ENCODE measurements at regions not wholly inside any gene's neighbourhood (a gene's known extent, or its start where the extent isn't known, plus 50 kb on each side); places are given as distances from the start of the nearest gene placed in this dataset.

DNA sequence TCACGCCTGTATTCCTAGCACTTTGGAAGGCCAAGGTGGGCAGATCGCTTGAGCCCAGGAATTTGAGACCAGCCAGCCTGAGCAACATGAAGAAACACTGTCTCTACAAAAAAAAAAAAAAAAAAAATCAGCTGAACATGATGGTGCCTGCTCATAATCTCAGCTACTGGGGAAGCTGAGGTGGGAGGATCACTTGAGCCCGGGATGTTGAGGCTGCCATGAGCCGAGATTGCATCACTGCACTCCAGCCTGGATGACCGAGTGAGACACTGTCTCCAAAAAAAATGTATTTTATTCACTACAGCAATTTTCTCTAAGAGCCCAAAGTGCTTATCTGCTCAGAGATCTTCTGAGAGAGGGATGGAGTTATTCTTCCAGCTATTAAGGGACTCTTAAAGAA, 215.8 kb upstream of the PPP3CA start:
- no peak for DNase-seq

DNA sequence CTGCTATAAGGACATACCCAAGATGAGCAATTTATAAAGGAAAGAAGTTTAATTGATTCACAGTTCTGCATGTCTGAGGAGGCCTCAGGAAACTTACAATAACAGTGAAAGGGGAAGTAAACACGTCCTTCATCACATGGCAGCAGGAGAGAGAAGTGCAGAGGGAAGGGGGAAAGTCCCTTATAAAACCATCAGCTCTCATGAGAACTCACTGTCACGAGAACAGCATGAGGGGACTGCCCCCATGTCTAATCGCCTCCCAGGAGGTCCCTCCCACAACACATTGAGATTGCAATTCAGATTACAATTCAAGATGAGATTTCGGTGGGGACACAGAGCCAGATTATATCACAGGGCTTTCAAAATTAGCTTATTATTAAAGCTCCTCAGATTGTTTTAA, 209.5 kb upstream of the PPP3CA start:
- DNase-seq: no peak

DNA sequence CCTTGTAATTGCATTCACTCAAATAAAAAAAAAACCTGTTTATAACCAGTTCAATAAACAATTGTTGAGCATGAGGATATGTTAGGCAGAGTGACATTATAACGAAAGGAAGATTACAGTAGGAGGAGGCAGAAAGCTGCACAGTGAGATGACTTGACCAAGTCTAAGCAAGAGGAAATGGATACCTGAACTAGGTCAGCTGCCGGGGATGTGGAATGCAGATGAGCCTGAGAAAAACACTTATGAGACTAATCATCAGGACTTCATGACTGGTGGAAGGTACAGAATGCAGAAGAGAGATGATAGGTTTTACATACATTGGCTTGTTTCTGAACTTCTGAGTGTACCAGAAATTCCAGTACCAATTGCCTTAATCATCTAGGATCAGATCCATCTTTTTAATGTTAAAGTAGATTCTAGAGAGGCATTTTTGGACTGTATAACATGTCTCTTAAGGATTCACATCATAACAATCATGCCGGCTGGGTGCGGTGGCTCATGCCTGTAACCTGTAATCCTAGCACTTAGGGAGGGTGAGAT, 208.1 kb upstream of the PPP3CA start:
- no peak for DNase-seq

DNA sequence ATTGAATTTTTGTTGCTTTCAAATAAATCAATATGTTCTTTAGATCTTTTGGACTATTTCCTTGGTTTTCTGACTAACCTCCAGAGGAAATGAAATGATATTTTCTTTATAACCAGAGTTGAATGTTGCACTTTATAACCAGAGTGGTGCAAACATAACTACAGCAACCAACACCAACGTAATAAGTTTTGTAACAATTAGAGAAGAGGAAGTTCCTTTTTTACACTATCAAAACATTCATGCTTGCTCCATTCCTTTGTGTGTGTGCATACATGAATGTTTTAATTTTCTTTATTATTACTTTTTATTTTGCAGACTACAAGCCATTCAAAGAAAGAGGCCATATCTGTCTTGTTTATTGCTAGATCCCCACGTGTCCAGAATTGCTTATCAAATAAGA, 193.0 kb upstream of the PPP3CA start:
- DNase-seq: peak; percentile 86 to 87

DNA sequence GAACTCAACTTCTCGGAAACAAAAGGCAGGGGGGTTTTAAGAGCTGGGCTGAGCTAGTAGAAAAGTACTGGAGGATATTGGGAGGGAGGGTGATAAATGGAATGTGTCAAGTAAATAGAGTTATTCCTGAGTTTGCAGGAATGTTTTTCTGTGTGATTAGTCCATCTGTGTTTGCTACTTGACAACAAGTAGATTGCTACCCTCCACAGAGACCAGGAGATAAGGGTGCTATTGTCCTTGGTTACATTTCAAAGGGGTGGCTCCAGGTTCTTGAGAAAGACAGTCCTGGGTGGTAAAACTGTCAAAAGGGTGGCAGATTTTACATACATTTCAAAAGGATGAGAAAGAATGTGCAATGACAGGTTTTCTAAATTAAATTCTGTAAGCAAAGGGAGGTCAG, 181.2 kb upstream of the PPP3CA start:
- DNase-seq: no peak

DNA sequence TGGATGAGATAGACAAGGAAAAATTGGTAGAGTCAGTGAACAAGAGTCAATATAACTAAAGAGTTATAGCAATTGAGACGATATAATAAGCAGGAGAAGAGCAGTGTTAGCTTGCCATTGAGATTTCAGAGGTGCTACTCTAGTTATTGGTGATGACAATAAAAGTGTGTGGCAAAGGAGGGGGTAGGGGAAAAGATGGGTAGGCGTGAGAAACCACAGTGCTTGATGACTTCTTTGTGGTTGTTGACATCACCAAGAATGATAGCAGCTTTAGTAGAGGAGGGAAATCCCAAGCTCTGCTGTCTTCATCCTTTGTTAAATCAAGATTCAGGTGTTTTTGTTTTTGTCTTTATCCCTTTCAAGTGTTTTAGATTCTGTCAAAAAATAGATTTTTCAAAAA, 179.9 kb upstream of the PPP3CA start:
- DNase-seq: no peak

DNA sequence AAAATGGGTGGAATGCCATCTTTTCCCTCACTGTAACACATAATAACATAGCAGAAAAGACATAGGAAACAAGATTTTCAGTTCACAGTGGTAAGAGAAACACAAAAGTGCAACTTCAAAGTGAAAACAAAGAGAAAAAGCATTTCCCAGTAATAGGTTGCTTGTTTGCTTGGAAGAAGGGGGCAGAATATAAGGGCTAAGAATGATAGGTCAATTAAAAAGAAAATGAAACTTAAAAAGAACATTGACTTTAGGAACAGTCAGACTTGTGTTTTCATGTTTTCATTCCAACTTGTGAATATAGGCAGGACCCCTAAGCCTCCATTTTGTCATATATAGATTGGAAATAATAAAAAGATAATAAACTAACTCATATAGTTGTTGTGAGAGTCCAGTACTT, 168.2 kb upstream of the PPP3CA start:
- no peak for DNase-seq

DNA sequence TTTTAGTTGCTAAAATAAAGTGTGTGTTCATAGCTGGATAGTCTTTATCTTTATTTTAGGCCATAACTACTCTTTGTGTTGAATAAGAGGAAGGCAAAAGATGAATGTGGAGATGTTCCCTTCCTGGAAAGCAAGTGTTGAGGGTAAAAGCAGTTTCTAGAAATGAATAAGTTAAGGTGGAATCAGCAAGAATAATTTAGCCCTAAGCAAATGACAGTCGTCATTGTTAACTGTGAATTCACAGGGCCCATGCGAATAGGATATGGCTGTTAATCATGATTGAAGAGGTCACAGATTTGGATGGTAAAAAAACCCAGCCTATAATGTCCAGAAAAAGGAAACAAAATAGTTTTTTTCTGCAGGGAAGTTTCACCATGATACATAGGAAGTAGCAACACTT, 167.8 kb upstream of the PPP3CA start:
- DNase-seq: no peak

DNA sequence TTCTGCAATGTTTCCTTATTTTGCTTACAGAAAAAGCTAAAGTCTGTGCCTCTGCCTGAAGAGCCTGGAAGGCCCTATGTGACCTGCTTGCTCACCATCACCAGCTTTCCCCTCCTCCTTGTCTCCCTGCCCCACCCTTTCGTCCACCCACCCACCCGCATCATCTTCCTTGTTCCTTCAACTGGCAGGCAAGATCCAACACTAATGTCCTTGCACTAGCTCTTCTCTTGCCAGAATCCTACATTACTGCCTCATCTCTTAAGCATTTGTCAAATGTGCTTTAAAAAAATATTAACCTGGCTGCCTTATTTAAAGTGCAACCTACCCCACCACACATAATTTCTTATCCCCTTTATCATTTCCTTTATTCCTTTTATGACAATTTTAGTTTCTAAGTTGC, 165.1 kb upstream of the PPP3CA start:
- DNase-seq: no peak

DNA sequence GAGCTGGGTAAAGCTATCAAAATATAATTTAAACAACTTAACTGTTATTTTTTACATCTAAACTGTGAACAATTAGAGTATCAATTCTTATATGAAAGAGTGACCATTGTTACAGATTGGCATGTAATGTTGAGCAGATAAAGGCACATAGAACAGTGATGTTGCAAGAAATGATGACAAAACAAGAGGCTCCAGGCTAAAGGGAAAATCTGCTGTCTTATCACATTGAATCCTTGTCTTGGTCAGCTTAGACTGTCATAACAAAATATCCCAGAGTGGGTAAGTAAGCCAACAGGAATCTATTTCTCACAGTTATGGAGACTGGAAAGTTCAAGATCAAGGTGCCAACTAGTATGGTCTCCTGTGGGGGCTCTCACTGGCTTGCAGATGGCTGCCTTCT, 154.1 kb upstream of the PPP3CA start:
- DNase-seq: no peak

DNA sequence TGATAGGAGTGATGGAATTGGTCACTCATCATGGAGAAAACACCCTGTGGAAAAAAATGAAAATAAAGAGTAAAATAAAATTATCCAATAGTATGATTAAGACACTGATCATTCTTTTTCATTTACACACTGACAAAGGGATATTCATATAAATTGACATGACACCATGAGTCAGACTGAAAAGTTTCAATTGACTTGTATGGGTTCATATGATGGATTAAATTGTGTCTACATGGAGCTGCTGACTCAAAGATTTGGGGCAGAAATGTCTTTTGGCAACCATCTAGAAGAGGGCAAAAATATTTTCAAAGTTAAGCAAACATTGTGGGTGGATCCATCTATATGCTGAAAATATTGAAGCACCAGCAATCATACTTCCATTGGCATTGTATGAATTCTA, 153.4 kb upstream of the PPP3CA start:
- DNase-seq: no peak

DNA sequence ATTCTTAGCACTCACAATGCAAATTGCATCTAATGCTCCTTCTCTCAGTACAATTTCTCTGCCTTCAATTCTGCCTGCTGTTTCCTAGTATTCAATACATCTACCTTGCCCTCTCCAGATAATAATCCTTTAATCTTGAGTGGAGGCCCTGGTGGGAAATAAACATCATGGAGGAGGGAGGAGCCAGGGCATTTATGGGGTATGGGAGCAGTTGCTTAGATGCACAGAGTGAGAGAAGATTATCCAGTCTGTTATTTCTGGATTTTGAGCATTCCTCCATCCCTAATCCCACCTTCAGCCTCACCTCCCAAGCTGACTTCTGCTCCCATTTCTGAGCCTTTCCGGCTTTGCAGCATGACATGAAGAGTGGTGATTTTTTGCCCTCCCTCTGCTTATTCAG, 127.9 kb upstream of the PPP3CA start:
- DNase-seq: no peak

DNA sequence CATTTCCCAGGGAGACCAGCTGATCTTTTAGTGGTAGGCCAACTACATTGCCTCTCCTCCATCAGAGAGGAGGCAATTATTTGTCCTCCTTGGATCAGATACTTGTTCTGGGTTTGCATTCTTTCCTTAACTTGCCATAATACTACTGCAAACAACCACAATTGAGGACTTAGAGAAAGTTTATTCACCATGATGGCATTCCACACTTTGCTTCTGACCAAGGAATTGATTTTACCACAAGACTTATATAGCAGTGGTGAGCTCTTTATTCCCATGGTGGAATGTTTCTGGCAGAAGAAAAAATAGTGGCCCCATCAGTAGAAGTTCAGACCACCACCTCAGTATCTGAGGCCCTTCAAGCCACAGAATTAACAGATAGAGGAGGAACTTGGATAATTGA, 123.9 kb upstream of the PPP3CA start:
- no peak for DNase-seq

DNA sequence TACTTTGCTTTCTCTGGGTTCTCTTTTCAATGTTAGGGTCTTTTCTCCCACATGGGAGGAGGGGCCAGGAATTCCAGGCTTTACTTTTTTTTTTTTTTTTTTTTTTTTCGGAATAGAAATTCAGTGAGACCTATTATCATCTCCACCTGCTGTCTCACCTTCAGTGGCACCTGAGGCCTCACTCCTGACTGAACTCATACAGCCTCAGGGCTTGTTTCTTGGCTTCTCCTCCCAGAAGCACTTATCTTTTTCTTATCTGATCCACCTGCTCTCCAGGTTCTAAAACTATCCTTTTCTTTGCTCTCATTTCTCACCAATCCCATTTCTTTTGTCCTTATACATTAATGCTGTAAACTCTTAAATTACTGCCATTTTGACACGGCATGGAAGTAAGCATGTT, 117.3 kb upstream of the PPP3CA start:
- no peak for DNase-seq

DNA sequence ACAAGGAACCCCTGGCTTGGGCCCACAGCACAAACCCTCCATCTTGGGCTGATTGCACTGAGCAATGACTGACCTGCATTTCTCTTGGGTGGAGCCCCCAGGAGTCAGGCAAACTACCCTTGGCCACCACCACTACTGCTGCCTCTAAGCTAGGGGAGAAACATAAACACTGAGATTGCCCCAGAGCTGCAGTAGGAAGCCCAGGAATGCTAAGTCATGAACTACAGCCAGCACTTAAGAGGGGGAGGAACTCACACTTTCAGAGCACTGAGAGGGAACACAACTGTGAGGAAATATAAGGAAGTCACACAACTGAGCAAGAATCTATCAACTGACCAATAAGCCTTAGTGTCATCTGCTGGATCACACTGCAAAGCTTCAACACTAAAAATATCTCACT, 111.6 kb upstream of the PPP3CA start:
- DNase-seq: peak; percentile 80 to 84

DNA sequence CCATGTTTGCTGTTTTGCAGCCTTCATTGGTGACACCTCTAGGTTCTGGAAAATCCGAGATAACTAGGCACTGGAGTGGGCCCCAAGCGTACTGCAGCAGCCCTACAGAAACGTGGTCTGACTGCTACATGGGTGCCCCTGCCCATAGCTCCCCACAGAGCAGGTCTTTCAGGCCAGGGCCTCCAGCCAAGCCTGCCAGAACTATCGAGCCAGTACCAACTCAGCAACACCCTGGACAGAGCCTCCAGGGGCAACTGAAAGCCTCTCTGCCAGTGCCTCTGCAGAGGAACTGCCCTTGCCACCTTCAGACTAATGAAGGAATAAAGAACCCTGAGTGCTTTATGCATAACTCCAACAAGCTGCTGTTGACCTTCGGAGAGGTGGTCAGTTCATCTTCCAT, 111.1 kb upstream of the PPP3CA start:
- DNase-seq: no peak

DNA sequence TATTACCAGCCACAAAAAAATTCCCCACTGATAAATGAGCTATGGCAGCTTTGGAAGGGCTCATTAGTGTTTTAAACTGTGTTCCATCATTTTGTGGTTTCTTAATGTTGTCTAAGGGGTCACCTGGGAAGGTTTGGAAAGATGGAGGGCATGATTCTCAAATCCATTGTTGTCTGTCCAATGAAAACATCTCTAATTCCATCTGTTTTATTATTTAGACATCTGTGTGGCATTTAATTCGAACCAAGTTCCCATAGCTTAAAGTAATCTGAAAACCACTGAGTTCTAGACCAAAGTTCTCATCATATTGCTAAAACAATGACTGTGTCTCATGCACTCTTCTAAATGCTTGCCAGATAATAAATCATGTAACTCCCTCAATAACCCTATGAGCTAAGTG, 103.8 kb upstream of the PPP3CA start:
- no peak for DNase-seq

DNA sequence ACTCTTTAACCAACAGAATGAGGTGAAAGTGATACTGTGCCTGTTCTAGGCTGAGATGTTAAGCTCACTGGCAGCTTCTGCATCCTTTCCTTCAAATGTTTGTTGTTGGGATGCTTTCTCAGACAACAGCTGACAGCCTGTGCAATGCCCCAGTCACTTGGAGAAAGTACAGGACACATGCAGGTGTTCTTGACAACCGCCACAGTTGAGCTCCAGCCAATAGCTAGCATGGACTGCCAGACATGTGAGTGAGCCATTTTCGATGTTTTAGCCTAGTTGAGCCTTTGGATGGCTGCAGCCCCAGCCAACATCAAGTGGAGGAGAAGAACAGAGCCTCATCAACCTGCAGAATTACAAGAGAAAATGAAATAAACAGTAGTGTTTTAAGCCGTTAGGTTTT, 94.1 kb upstream of the PPP3CA start:
- DNase-seq: no peak

DNA sequence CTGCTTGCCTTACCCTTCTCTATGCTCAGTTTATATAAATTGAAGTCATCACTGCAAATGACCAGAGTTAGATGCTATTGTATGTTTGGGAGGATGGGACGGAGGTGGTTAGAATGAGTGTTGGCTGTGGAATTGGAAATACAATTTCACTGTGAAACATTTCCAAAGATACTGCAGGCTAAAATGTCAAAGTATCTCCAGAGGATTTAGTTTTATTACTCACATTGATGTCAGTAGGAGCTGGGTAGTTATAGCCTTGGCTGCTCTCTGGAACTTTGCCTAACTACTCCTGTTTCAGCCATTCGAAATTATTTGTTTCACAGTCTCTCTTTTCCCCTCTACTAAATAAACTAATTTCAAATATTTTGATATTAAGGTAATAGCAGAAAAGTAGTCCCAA, 92.6 kb upstream of the PPP3CA start:
- DNase-seq: no peak

DNA sequence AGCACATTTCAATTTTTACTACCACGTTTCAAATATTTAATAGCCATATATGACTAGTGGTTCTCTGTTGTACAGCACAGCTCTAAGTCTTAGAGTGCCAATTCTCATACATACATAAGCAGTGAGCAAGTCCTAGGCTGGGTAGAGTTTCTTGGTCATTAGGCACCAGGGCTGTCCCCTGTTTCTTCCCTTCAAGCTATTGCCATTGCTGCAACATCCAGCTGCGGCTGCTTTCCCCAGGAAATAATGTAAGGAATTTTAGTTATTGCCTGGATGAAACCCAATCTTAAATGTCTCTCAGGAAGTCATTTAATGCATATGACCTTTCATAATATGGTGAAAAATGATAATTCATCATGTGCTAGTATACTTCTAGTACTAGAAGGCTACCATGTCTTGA, 74.1 kb upstream of the PPP3CA start:
- DNase-seq: no peak

DNA sequence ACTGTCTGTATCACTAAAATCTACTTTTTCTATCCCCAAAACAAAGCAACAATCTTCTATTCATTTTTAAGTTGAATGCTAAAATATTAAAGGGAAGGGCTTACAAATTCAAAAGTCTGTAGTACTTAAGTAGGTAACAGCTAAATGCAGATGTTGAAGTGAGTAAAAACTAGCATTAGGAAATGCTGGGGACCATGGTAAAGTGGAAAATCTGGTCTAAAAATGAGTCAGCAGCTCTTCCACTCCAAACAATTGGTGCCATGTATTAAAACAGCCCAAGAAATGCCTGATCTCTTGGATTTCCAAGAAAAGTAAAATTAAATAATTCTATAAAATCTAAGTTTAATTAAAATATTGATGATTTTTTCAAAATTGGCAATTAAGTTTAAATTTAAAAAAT, 73.3 kb upstream of the PPP3CA start:
- no peak for DNase-seq

DNA sequence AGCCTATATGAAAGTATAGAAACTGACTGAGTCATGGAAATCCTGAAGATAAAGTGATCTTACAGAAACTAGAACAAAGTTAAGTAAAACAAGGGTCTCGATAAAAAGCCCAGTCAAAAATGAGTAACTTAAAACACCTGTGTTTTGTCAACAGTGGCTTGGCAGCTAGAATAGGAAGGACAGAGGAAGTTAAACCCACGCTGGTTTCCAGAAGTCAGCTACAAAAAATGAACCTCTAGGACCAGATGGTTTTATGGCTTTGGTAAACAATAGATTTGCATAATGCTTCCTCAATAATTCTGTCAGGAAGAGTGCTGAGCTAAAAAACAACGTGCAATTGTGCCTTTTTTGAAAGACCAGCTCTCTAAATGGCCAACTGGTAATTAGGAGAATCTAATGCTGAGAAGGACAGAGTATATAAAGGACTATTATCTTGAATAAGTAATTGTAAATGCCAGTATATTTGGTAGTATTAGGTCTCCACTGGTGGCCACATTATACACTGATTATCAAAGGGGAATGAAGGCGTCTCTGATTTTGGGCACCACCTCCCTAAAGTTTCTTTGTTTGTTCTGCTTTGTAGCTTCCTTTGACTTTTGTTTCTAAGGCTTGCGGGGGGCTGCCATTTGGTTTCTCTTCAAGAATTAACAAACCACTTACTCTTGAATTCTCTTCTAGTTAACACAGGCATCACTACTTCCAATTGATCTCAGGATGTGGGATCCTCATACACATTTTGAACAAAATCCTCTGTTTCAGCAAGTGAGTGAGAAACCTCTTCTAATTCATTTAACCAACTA, 72.2 kb upstream of the PPP3CA start:
- DNase-seq: no peak

DNA sequence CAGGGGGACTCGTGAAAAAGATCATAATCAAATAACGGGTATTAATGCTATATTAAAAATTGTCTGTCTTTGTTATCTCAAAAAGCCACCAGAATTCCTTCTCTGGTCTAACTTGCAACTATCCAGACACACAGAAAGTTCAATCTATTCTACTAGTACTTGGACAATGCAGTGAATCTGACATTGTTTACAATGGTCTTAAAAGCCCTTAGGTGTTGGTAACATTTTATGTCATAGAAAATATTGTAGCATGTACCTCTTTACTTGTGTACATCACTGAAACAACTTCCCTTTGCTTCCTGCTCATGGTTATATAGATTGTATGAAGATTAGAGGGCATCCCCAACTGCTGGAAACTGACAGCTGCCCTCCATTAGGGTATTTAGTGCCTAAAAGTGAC, 71.1 kb upstream of the PPP3CA start:
- no peak for DNase-seq

DNA sequence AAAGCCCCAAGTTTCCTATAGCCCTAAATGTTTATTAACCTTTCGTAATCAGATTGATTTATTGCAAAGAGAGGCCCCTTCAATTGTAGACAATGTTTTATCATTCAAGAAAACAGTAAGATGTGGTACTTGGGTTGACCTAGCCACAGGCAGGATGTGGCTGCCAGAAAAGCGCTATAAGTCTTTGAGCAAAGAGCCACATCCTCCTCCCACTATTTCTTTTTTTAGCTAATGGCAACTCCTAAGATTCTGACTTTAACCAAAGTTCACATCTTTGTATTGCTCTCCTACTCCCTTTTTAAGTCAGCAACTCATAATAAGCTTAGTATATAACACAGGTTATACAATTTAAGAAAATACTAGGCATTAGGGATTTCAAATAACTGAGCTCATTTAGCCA, 70.7 kb upstream of the PPP3CA start:
- DNase-seq: peak in 1 of 2 experiments; percentile 14

DNA sequence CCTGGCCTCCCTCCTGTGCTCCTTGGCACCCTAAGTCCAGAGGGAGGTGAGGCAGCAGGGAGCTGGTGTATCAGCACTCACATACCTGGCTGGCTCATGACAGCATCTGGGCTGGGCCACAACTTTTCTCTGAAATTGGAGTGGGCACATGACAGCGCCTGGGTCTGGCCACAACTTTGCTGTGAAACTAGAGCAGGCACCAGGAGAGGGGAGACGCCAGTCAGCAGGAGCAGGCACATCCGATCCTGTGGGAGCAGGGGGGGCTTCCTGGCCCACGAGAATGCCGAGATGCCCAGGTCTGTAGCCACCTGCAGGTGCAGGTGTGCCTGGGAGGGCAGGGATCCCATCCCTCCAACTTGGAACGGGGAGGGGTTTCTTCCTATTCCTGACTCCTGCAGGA, 69.7 kb upstream of the PPP3CA start:
- no peak for DNase-seq
